ENCODE measurements at regions not wholly inside any gene's neighbourhood (a gene's known extent, or its start where the extent isn't known, plus 50 kb on each side); places are given as distances from the start of the nearest gene placed in this dataset.

DNA sequence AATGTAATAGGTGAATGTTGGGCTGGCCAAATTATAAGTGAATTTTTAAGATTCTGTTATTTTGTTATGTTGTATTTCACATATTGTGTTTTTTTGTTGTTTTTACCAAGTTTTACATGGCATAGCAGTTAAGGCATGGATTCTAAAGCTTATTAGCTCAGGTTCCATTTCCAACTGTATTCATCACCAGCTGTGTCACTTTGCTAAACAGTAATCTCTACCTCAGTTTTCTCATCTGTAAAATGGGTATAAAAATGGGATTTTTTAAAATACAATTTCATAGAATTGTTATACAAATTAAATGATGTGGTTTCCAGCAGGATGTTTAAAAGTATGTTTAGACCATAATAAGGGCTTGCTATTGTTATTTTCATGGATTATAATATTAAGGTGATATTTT, 512.2 kb downstream of the SLC16A7 start:
- DNase-seq (ENCODE audit: low read depth in 1 of 2, low spot score in 1 of 2) = no peak
- H3K27me3 ChIP-seq (ENCODE audit: insufficient read depth, poor library complexity, severe bottlenecking) = no peaks in the 10 kb centered on the region
- TF ChIP-seq, protein P1, sequence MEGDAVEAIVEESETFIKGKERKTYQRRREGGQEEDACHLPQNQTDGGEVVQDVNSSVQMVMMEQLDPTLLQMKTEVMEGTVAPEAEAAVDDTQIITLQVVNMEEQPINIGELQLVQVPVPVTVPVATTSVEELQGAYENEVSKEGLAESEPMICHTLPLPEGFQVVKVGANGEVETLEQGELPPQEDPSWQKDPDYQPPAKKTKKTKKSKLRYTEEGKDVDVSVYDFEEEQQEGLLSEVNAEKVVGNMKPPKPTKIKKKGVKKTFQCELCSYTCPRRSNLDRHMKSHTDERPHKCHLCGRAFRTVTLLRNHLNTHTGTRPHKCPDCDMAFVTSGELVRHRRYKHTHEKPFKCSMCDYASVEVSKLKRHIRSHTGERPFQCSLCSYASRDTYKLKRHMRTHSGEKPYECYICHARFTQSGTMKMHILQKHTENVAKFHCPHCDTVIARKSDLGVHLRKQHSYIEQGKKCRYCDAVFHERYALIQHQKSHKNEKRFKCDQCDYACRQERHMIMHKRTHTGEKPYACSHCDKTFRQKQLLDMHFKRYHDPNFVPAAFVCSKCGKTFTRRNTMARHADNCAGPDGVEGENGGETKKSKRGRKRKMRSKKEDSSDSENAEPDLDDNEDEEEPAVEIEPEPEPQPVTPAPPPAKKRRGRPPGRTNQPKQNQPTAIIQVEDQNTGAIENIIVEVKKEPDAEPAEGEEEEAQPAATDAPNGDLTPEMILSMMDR (IDR thresholded peaks at IDR 0.05; ENCODE audit: insufficient read depth, low read length) = no peak
- TF ChIP-seq SPI1 (IDR thresholded peaks at IDR 0.05; ENCODE audit: borderline replicate concordance, low read depth) (no peak), GABPA (IDR thresholded peaks at IDR 0.05; ENCODE audit: low read depth) (no peak), POLR2AphosphoS5 (IDR thresholded peaks at IDR 0.05; ENCODE audit: low read depth) (no peak)
- TF ChIP-seq, protein P2, sequence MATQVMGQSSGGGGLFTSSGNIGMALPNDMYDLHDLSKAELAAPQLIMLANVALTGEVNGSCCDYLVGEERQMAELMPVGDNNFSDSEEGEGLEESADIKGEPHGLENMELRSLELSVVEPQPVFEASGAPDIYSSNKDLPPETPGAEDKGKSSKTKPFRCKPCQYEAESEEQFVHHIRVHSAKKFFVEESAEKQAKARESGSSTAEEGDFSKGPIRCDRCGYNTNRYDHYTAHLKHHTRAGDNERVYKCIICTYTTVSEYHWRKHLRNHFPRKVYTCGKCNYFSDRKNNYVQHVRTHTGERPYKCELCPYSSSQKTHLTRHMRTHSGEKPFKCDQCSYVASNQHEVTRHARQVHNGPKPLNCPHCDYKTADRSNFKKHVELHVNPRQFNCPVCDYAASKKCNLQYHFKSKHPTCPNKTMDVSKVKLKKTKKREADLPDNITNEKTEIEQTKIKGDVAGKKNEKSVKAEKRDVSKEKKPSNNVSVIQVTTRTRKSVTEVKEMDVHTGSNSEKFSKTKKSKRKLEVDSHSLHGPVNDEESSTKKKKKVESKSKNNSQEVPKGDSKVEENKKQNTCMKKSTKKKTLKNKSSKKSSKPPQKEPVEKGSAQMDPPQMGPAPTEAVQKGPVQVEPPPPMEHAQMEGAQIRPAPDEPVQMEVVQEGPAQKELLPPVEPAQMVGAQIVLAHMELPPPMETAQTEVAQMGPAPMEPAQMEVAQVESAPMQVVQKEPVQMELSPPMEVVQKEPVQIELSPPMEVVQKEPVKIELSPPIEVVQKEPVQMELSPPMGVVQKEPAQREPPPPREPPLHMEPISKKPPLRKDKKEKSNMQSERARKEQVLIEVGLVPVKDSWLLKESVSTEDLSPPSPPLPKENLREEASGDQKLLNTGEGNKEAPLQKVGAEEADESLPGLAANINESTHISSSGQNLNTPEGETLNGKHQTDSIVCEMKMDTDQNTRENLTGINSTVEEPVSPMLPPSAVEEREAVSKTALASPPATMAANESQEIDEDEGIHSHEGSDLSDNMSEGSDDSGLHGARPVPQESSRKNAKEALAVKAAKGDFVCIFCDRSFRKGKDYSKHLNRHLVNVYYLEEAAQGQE (IDR thresholded peaks at IDR 0.05; ENCODE audit: insufficient replicate concordance, low read depth) = no peak
- H3K4me3 ChIP-seq (replicated peaks; ENCODE audit: insufficient read depth, low read length) = no peak overlapping the region
- H3K27ac ChIP-seq (replicated peaks) = no peak overlapping the region

DNA sequence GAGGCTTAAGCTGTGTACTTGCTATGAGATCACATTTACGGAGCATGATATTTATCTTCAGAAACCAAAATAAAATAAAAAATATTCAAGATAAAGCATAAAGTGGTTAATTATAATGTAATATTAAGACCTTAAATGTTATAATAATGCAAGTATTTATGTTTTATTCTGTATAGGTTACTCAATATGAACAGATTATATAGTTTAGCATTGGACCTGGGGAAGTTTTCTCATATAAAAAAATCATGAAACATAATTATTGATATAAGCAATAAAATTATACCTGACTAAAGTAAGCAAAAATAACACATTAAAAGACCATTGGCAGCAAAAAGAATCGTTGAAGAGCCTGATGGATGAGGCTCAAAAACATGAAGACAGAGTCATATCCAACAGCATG, 516.2 kb downstream of the SLC16A7 start:
- DNase-seq (ENCODE audit: low read depth in 1 of 2, low spot score in 1 of 2) = no peak
- TF ChIP-seq, protein P1 (IDR thresholded peaks at IDR 0.05; ENCODE audit: insufficient read depth, low read length) = no peak
- TF ChIP-seq SPI1 (IDR thresholded peaks at IDR 0.05; ENCODE audit: borderline replicate concordance, low read depth) = no peak
- TF ChIP-seq POLR2AphosphoS5 (IDR thresholded peaks at IDR 0.05; ENCODE audit: low read depth) = no peak
- H3K4me3 ChIP-seq (replicated peaks; ENCODE audit: insufficient read depth, low read length) = no peak overlapping the region
- no peaks in the 10 kb centered on the region for H3K27me3 ChIP-seq (ENCODE audit: insufficient read depth, poor library complexity, severe bottlenecking)
- no peak overlapping the region for H3K27ac ChIP-seq (replicated peaks)

DNA sequence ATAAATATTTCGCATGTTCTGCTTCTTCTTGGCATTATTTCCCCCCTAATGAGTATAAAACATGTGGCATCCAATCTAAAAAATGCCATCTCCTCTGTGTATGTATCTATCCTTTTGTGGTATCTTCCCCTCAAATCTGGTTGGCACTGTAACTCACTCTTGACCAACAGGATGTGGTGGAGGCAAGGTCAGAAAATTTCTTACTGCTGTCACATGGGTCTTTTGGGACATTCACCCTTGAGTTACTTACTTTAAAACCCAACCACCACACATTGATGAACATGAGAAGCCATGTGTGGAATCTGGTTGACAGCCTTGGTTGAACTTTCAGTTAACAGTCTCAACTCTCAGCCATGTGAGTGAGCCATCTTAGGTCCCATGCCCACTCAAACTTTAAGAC, 516.9 kb downstream of the SLC16A7 start:
- no peak for DNase-seq (ENCODE audit: low read depth in 1 of 2, low spot score in 1 of 2)
- H3K4me3 ChIP-seq (replicated peaks; ENCODE audit: insufficient read depth, low read length) = no peak overlapping the region
- H3K27ac ChIP-seq (replicated peaks) = no peak overlapping the region
- H3K27me3 ChIP-seq (ENCODE audit: insufficient read depth, poor library complexity, severe bottlenecking) = no peaks in the 10 kb centered on the region
- TF ChIP-seq POLR2AphosphoS5 (IDR thresholded peaks at IDR 0.05; ENCODE audit: low read depth) (no peak), SPI1 (IDR thresholded peaks at IDR 0.05; ENCODE audit: borderline replicate concordance, low read depth) (no peak), GABPA (IDR thresholded peaks at IDR 0.05; ENCODE audit: low read depth) (no peak)
- TF ChIP-seq, protein P2 (IDR thresholded peaks at IDR 0.05; ENCODE audit: insufficient replicate concordance, low read depth) = no peak
- TF ChIP-seq, protein P1 (IDR thresholded peaks at IDR 0.05; ENCODE audit: insufficient read depth, low read length) = no peak

DNA sequence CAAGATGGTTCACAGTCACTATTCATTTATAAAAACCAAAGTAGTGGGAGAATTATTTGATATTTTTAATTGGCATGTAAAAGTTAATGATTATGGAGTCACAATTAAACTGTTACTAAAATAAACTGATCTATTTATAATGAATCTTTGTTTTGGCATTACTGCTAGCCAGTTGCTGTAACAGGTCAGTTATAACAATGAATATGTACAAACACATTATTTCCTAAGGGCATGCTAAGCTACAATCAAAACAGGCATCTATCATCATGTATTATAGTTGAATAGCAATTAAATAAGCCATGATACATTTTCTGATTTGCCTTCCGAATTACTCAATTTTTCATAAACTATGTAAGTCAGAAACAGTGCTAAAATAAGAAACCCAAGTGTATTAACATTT, 518.3 kb downstream of the SLC16A7 start:
- no peak for DNase-seq (ENCODE audit: low read depth in 1 of 2, low spot score in 1 of 2)
- Histone ChIP-seq H3K27me3 (ENCODE audit: insufficient read depth, poor library complexity, severe bottlenecking) (no peaks in the 10 kb centered on the region), H3K27ac (replicated peaks) (no peak overlapping the region), H3K4me3 (replicated peaks; ENCODE audit: insufficient read depth, low read length) (no peak overlapping the region)
- TF ChIP-seq, protein P2 (IDR thresholded peaks at IDR 0.05; ENCODE audit: insufficient replicate concordance, low read depth) = no peak
- no peak for TF ChIP-seq GABPA (IDR thresholded peaks at IDR 0.05; ENCODE audit: low read depth)
- no peak for TF ChIP-seq POLR2AphosphoS5 (IDR thresholded peaks at IDR 0.05; ENCODE audit: low read depth)
- TF ChIP-seq SPI1 (IDR thresholded peaks at IDR 0.05; ENCODE audit: borderline replicate concordance, low read depth) = no peak
- TF ChIP-seq, protein P1 (IDR thresholded peaks at IDR 0.05; ENCODE audit: insufficient read depth, low read length) = no peak
